GM21390 (cell line): ENCODE measurements at regions not wholly inside any gene's neighbourhood (a gene's known extent, or its start where the extent isn't known, plus 50 kb on each side); places are given as distances from the start of the nearest gene placed in this dataset.

Experiments used
- ATAC-seq: cut with Tn5 transposase; IDR thresholded peaks from one replicate; pipeline ENCODE4 v1.9.1; 2021; ENCODE audit not compliant: unreplicated experiment

DNA sequence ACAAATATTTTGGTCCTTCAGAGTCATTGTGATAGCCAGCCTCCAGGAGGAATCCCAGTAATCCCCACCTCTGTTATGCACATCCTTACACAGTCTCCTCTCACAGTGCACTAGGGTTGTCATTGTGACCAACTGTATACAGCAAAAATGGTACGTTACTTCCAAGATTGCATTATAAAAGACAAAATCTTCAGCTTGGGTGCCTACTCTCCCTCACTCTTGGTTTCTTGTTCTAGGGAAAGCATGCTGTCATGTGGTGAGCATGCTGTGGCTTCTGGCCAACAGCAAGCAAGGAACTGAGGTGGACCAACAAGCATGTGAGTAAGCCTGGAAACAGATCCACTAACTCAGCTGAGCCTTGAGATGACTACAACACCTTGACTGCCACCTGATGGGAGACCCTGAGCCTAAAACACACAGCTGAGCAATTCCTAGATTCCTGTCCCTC is 130.1 kb upstream of the DST start:
- no peak for ATAC-seq

DNA sequence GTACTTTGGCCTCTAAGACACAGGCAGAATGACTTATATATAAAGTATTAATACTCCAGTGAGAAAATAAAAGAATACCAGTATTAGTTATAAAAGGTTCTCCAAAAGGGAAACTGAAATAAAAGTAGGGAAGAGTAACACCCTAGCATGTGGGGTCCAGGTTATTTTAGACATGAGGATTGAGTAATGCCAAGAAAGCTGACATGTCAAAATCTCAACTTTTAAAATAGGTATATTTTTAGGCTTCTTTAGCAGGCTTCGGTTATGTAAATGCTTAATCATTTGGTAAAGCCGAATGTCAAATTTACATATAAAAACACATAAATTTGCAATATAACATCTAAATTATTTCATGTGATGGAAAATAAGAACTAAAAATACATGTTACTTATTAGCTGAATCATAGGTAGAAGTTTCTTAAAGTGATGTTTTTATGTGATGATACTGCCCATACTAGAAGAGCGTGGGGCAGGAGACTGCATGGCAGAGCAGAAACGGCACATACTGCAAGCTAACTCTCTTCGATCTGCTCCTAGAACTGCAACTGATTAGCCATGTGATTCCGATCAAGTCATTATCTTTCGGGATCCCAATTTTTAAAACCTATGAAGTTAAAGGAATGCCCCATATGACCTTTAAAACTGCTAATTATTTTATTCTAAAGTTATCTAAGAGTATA is 129.4 kb upstream of the DST start:
- ATAC-seq, result no peak

DNA sequence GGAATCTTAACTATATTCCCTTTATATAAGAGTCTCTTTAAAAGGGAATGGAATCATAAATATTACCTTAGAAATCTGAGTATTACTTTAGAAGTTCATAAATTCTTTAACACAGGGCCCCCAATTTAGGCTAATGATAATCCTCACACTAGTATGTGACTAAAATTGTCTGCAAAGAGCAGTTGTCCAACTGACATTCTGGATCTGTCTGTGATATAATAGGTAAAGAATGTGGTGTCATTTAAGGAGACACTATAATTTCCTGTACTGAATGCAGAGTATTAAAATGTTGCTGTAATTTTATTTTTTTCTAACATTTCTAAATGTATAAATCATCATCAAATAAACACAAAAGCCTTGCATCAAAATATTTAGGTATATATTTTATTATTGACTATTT is 128.5 kb upstream of the DST start:
- ATAC-seq, result no peak

DNA sequence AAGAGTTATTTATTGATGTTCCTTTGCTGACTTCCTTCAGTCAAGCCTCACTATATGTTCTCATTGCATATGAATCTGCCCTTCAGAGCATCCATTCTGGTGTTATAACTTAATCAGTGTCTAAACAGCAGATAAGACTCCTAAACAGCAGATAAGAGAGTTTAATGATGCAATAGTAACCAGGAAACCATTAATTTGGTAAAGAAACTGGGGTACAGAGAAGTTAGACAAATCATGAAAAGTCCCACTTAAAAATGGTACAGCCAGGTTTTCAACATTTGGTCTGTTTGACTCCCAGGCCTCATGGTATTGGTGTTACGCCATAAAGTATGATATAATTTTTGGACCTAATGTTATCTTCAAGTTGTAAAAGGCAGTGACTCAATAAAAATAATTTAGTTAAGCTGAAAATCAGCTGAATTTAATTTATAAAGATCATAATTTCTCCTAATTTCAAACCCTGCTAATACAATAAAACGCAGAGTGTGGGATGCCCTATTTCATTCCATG is 127.4 kb upstream of the DST start:
- ATAC-seq, result no peak

DNA sequence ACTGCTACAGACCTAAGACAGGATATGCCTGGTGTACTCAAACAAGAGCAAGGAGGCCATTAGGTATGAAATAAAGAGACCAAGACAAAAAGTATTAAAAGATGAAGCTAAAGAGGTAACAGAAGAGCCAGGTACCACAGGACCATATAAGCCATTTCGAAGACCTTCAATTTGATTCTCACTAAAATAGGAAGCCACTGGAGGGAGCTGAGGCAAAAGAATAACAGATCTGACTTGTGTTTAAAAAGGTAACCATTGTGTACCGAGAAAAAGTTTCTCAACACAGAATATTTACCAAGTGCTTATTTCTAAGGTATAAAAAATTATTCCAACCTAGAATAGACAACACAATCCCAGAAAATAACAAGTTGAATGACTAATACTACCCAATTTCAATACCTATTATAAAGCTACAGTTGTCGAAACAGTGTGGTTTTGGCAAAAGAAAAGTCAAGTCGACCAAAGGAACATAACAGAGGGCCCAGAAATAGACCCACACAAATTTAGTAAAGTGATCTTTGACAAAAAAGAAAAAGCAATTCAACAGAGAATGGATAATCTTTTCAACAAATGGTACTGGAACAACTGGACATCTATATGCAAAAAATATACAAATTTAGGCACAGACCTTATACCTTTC is 125.3 kb upstream of the DST start:
- ATAC-seq, result no peak

DNA sequence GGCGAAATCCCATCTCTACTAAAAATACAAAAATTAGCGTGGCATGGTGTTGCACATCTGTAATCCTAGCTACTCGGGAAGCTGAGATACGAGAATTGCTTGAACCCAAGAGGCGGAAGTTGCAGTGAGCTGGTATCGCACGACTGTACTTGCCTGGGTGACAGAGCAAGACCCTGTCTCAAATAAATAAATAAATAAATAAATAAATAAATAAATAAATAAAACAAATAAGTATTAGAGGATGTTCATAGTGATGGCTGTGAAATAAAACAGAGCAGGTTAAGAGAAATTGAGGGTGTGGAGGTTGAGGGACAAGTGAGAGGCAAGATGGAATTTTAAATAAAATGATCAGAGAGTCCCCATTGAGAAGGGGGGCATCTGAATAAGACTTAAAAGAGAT is 124.7 kb upstream of the DST start:
- no peak for ATAC-seq

DNA sequence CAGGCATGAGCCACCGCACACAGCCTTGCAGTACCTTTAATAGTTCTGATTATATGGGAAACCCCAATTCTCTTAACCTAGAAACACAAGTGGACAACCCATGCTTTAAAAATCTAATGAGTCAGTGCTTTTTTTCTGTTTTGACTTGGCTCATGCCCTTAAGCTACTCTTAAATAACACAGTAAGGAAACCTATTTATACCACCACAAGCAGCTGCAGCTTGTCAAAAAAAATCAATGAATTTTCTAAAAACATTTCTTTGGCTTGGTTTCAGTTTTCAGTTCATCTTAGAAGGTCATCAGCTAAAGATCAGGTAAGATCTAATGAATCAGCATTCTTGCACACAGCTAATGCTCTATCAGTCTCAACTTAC is 124.1 kb upstream of the DST start:
- ATAC-seq, result peak; percentile 70

DNA sequence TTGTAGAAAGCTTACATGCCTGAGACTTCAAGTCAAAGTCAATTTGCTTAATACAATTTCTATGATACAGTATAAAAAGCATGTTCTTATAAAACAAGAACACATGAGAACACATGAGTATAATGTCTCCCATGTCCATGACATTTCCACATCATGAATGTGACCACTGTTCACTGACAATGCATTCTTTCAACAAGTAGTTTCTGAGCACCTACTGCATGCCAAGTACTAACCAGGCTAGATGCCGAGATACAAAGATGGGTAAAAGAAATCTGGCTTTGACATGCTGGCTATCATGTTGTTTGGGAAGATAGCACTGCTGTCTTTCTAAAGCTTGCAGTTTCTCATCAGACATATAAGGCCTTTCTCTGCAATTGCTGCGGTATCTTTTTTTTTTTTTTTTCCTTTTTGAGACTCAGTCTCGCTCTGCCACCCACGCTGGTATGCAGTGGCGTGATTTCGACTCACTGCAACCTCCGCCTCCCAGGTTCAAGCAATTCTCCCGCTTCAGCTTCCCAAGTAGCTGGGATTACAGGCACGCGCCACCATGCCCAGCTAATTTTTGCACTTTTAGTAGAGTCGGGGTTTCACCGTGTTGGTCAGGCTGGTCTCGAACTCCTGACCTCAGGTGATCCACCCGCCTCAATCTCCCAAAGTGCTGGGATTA is 123.6 kb upstream of the DST start:
- ATAC-seq, result no peak

DNA sequence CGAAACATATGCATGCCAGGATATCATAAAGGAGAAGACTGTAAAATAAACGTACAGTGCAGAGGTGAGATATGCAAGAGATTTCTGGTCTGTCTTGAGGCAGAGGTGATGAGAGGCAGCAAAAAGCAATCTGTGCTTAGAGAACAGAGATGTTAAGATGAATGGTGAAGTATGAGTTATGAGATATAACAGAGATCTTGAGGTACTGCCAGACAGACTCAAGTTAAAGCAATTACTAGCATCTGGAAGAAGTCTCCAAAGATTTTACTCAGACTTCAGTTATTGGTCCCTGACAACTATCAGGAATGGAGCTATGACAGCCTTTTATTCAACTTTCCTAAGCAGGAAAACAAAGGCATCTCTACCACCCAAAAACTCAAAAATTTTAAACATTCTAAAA is 122.8 kb upstream of the DST start:
- ATAC-seq, result no peak

DNA sequence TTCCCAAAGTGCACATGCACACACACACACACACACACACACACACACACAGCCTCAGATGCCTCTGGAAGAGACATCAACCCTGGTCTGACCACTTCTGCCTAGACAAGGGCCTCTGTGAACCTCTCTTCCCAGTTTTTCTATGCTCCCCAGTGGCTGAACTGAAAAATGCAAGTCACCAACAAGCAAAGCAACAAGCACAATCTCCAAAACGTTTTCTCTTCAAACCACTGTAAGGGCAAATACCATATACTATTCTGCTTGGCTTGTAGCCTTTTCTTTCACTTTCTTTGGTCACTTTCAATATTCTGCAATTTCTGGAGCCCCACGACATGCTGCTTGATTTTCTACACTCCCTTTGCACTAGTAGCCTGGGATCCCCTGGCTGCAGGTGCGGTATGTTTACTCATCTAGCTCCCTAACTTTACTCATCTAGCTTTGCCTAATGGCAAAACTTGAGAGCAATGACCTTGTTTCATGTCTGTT is 121.4 kb upstream of the DST start:
- peak; percentile 43 for ATAC-seq

DNA sequence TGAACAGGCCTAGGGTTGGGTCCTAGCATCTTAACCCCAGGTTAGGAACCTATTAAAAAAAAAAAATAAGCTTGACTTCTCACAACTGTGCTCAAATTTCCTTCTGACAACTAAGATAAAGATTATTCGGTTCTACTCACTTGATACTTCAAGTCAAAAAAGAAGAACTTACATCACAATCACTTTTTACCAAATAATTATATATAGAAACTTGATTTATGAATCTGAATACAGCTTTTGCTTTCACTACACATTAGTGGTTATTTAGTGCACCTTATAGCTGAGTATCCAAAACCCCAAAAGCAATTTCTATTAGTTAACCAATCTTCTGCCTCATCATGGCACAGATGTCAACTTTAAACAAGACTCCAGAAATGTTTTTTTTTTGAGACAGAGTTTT is 119.0 kb upstream of the DST start:
- no peak for ATAC-seq

DNA sequence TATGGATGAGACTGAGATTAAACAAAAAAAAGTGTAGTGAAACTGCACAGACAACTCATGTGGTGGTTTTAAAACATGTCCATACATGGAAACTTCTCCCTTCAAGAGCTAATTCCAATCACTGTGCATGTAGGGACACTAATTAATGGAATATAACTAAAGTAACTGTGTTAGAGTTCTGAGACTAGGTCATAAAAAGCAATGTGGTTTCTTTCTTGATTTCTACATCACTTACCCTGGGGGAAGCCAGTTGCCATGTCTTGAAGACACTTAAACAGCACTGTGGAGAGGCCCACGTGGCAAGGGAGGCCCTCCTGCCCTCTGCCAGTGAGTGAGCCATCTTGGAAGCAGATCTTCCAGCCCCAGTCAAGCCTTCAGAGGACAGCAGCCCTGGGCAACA is 118.2 kb upstream of the DST start:
- no peak for ATAC-seq

DNA sequence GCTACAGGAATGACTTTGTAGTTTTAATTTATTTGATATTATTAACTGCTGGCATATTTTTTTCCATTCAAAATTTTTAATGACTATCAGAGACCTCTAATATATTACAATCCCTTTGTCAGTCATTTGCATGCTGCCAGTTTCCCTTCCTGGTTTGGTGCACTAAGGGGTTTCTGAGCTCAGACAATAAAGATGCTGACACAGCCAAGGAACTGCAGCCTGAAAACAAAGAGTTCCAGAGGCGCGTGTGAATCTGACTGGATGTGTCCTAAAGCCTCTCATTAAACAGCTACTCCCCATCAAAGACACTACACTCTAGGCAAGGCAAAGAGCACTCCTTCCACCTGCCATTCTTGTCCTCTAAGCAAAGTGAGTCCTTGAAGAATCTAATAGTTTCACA is 116.8 kb upstream of the DST start:
- no peak for ATAC-seq

DNA sequence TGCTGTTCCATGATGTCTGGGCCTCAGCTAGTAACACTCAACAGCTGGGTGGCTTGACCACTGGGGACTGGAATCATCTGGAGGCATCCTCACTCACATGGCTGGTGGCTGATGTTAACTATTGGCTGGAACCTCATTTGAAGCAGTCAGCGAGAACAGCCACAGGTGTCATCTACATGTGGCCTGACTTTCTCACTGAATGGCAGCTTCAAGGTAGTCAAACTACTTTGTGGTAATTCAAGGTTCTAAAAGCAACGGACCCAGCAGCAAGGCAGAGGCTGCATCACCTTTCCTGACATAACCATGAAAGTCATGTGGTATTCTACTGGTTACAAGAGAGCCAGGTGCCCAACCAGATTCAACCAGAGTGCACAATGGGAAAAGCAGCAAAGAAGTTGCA is 115.9 kb upstream of the DST start:
- ATAC-seq, result no peak

DNA sequence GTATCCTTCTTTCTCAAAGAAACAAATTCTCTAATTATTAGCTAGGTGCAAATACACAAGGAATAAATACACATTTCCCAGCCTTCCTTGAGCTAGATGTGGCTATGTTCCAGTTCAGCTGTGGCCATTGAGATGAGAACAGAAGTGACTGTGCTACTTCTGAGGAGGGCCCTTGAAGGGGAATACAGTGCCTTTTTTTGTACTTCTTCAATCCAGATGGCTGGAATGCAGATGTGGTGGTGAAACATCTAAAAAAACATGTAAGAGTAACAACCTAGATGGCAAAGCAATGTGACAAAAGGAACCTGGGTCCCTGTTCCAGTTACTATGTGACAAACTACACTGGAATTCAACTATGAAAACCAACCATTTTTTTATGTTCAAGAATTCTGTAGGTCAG is 115.4 kb upstream of the DST start:
- ATAC-seq, result no peak

DNA sequence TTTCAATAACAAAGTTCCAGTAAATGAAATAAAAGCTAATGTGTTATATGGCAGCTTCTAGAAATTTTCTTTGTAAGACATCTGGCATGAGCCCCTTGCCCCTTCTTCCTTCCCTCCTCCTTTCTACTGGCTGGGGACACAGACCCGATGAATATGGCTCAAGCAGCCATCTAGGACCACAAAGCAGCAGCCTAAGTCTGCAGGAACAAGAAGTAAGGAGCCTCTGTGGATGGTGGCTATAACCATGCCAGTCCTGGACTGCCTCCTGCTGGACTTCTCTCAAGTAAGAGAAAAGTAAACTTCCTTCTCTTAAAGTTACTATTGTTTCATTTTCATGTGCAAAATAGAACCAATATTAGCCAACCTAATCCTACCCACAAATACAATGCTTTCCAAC is 114.9 kb upstream of the DST start:
- no peak for ATAC-seq

DNA sequence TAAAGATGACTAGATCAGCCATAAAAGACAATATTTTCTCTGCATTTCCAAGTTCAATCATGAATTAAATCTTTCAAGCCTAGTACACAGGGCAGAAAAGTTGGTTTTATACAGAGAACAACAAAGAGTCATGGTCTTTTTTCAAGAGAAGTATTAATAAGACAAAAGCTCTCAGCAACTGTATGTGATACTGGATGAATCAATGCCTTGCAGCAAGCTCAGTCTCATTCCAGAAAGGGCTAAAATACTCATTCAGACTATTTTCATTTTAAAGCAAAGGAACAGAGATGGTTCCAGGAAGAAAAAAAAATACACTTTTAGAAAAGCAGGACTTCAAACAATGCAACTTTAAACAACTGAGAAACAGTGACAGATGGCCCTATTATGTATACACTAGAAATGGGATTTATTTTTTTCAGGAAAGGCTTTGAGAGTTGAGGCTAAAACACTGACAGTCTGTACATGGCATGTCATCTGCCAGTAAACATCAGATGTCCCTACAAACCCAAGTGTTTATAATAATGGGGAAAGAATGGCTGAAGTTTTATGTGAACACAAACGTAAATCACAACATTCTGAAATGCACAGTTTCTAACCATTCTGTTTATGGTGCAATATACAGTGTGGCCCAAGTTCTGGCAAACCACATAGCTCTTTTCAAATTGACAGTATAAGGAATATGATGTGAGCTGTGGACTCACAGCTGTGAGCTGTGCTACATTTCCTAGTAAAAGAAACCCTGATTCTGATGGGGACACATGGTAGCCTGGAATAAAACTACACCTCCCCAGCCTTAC is 114.3 kb upstream of the DST start:
- no peak for ATAC-seq

DNA sequence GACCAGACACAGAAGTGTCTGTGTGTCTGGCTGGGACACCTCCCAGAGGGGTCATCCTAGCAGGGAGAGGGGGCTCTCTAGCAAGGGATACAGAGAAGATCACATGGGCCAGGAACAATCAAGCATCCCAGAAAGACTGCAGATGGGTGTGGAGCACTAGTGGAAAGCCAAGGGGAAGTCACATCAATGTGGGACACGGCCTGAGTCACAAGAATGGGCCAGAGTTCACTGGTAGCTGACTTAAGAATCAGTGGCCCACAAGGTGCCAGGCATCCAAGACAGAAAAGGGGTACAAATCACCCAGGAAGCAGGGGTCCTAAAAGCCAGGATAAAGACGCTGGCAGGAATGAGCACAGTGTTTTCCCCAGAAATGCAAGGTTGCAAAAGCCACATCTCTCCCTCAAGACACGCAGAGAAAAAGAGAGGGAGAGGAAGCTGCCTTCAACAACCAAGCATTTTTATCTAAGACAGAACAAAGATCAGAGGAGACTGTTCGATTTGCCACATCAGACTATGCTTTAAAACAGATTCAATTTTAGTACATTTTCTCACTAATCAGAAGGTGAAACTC is 113.6 kb upstream of the DST start:
- no peak for ATAC-seq

DNA sequence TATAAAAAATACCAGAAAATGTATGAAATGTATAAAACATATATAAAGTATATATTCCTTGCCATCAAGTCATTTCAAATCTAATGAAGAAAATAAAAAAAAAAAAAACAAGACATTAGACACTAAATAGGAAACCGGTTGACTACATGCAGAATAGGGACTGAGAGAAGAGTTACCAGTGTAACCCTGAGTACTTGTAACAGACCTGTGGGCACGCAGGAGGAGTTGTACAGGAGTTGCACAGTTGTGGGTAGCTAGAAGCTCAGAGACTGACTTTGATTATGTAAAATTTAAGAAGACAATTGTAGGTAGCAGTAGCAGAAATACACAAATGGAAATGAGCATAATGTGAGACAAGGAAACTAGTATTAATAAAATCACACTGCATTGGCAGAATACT is 112.4 kb upstream of the DST start:
- ATAC-seq, result no peak

DNA sequence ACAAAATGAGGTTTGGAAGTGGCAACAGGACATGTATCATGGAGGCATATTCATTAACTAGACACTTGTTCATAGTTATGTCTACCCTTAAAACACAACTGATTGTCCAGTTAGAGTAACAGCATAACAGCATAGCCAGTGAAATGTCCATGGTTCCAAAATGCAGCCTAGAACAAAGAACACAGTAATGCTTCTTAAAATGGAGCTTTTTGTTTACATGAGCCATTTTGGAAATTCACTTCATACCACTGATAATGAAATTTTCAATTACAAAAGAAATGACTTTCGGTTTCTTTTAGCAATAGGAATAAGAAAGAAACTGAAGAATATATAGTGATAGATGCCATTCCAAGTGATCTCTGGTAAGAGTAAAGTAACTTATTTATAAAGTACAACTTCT is 111.1 kb upstream of the DST start:
- no peak for ATAC-seq

DNA sequence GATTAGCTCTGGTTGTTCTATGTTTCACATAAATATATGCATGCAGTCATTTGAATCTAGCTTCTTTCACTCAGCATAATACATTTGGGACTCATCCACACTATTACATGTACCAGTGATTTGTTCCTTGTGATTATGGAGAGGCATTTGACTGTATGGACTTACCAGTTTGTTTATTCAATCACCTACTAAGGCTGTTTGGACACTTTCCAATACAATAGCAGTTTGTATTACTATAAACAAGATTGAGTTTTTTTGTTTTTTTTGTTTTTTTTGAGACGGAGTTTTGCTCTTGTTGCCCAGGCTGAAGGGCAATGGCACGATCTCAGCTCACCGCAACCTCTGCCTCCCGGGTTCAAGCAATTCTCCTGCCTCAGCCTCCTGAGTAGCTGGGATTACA is 109.8 kb upstream of the DST start:
- ATAC-seq, result no peak
